ENCODE measurements at regions not wholly inside any gene's neighbourhood (a gene's known extent, or its start where the extent isn't known, plus 50 kb on each side); places are given as distances from the start of the nearest gene placed in this dataset.

DNA sequence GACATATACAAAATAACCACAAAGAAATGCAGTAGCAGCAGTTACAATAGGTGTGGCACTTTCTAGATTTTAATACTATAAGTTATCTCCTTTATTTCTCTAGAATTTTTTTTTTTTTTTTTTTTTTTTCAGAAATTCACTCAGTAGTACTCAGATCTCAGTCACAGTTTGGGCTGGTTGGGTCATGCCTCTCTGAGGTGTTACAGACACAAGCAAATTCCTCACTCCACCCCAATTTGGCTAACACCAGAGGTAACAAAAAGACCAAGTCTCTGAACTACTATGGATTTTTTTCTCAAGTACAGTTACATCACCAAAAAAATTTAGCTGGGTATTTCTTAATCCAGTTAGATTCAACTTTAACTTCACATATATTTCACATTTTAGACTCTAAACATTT lies 985.1 kb upstream of the LRRN3 start:
- no peak for TF ChIP-seq CTCF (IDR thresholded peaks at IDR 0.05)
- TF ChIP-seq POLR2A (IDR thresholded peaks at IDR 0.05): no peak
